Epithelial cell of esophagus (primary cell): ENCODE measurements at regions not wholly inside any gene's neighbourhood (a gene's known extent, or its start where the extent isn't known, plus 50 kb on each side); places are given as distances from the start of the nearest gene placed in this dataset.

Experiments used
- DNase-seq: peaks from one replicate; pipeline ENCODE4 v3.0.0; 2010; ENCODE audit warnings: low read depth
- H3K4me3 ChIP-seq: 2 replicates; pipeline ENCODE4 v1.5.1; 2011; ENCODE audit warnings: mild to moderate bottlenecking, low read length, control low read depth
- TF ChIP-seq, protein P1 (sequence below): IDR thresholded peaks from 2 replicates; pipeline ENCODE4 v1.5.1; 2011; ENCODE audit warnings: low read depth, mild to moderate bottlenecking, low read length, control low read depth, inconsistent platforms; ENCODE audit not compliant: insufficient read depth; ENCODE audit errors: missing control alignments

DNA sequence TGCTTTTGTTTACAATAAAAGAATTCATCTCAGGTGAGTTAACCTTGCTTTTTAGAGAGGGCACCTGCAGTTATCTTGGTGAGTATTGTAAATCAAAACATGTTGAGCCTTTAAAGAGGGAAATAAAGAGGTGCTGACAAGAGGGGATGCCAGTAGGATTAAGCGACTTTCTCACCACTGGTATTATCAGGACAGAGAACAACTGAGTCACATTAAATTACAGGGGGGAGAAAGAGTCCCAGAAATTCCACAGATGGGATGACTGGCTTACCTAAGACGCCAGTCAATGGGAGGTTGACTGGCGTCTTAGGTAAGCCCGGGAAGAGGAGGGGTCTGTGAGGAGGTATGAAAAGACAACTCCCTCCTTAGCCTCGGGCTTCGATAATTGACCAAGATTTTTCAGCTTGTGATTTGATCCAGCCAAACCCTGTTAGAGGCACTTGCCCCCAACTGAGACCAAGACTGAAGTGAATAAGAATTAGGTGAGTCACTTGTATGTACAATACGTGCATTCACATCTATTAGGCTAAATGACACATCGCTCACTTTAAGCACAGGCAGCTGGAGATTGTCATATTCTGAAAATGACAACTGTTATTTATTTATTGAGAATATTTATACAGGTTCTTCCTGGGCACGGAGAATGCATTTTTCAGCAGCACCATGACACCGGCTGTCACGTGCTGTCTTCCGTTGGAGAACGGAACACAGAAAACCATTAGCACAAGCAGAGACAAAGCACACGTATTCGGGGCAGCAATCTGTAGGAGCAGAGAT is 117.6 kb downstream of the SEM1 start:
- DNase-seq: peak; percentile 15
- TF ChIP-seq, protein P1, sequence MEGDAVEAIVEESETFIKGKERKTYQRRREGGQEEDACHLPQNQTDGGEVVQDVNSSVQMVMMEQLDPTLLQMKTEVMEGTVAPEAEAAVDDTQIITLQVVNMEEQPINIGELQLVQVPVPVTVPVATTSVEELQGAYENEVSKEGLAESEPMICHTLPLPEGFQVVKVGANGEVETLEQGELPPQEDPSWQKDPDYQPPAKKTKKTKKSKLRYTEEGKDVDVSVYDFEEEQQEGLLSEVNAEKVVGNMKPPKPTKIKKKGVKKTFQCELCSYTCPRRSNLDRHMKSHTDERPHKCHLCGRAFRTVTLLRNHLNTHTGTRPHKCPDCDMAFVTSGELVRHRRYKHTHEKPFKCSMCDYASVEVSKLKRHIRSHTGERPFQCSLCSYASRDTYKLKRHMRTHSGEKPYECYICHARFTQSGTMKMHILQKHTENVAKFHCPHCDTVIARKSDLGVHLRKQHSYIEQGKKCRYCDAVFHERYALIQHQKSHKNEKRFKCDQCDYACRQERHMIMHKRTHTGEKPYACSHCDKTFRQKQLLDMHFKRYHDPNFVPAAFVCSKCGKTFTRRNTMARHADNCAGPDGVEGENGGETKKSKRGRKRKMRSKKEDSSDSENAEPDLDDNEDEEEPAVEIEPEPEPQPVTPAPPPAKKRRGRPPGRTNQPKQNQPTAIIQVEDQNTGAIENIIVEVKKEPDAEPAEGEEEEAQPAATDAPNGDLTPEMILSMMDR: no peak
- H3K4me3 ChIP-seq: no peak overlapping the region

DNA sequence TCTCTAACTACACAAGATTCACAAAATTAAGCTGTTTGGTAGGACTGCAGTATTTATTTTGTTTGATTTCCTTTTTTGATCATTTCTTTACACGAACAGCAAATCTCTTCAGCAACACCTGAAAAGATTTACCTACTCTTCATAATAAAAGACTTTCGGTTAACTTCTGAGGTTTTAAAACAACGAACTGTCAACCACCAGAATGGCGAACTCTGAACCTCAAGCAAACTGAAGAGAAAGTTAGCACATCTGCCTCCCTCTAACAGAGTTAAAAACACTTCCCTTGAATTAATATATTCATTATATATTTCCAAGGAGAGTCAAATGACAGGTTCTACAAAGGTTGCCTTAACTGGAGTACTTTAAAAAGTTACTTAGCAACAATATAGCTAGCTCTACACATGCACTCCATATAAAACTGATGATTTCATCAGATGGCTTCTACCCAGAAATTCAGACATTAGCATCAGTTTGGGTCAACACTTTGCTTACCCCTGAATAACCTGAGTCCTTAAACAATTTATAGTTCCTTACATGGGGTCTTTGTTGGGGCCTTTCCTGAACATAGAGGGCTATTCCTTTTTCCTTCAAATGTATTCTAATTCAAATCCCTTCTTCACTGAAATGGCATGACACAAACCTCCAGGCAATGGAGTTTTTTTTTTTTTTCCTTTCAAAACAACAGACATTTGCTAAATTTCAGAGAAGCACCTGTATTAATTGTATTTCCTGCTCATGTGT is 118.3 kb downstream of the SEM1 start:
- TF ChIP-seq, protein P1: no peak
- no peak overlapping the region for H3K4me3 ChIP-seq
- no peak for DNase-seq

DNA sequence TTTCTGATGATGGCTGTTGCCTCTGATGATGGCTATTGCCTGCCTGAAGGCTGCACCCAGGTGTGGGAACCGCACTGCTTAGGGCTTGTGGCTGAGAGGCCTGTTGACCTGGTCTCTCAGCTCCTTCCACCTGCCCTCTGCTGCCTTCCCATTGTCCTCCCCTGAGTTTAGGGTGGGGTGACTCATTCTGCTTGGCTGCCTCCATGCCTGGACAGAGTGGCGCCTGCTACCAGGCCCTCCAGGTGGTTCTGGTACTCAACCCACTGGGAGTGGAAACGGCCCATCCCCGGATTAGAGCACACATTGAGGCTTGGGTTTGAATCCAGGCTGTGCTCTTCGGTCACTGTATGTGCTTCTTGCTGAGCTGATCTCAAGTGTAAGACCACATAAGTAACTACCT is 120.6 kb downstream of the SEM1 start:
- no peak overlapping the region for H3K4me3 ChIP-seq
- TF ChIP-seq, protein P1: no peak
- DNase-seq: no peak

DNA sequence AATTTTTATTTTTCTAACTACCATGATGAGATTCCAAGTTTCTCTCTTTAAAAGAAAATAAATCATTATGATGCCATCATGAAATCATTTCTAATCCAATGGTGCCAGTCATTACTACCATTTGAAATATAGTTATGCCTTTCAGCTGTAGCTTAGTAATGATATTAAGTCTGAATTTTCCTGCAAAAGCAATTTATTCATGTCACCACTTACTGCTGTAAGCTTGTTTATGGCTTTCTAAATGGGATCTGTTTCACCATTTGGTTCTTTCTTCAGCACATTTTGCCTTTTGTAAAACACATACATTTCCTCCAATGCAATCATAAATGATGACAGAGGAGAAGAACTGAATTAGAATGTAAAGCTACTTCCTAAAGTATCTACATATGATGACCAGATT is 130.5 kb downstream of the SEM1 start:
- H3K4me3 ChIP-seq: no peak overlapping the region
- DNase-seq: no peak
- TF ChIP-seq, protein P1: no peak

DNA sequence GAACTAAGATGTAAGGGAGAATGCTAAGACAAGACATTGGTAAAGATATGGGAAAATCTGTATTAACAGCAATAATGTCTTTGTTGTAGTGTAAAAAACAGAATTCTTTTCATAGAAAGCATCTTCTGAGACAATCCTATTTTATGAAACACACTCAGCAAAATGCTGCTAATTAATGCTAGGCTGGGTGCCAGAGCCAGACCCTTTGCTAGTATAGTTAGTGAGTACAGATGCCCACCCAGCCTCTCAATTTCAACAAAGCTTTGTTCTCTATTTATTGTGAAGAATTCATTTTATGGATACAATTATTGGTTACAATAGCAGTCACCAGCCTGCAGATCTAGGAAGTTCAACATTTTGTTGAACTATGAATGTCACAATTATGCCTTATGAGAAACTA is 131.0 kb downstream of the SEM1 start:
- DNase-seq: no peak
- TF ChIP-seq, protein P1: no peak
- H3K4me3 ChIP-seq: no peak overlapping the region

DNA sequence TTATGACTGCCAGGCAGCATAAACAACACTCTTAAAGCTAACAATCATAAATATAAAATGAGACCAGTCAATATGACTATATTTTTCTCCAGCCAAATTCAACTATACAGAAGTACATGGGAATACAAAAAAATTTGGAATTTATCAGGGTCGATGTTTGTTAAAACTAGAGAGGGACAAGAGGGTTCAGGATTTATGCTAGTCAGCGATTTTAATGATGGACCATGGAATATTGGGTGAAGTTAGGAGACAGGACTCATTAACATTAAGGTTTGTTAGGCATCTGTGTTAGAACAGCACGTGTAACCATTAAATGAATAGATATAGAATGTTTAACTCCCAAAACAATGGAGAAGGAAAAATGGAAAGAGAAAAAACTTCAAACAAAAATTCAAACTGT is 146.2 kb downstream of the SEM1 start:
- no peak for DNase-seq
- TF ChIP-seq, protein P1: no peak
- no peak overlapping the region for H3K4me3 ChIP-seq
